ENCODE measurements at regions not wholly inside any gene's neighbourhood (a gene's known extent, or its start where the extent isn't known, plus 50 kb on each side); places are given as distances from the start of the nearest gene placed in this dataset.

DNA sequence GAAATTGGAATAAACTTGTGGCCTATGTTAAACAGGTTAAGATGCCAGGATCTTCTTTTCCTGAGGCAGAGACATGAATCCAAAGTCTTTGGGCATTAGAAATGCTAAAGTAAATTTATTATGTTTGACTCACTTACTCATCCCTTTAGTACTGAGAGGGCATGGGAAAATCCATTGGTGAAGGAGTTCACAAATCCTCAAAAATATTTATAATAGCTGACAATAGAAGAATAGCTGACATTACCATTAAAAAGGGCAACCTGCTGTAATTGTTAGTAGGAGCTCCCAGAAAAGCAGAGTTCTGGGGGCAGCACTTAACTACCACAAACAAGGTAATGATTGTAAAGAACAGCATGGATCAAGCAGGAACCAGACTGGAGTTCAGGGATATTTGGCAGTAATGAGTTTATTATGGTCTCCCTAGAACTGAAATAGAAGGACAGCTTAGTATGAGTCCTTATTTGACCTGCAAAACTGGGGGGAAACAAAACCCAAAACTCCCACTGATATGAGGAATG is 285.8 kb upstream of the KLHL1 start:
- Histone ChIP-seq H3K27ac (no peak overlapping the region), H3K4me1 (no peaks in the 10 kb centered on the region), H3K36me3 (no peaks in the 10 kb centered on the region), H3K4me3 (no peak overlapping the region), H3K27me3 (no peaks in the 10 kb centered on the region), H3K9me3 (no peaks in the 10 kb centered on the region)
- TF ChIP-seq, protein P1, sequence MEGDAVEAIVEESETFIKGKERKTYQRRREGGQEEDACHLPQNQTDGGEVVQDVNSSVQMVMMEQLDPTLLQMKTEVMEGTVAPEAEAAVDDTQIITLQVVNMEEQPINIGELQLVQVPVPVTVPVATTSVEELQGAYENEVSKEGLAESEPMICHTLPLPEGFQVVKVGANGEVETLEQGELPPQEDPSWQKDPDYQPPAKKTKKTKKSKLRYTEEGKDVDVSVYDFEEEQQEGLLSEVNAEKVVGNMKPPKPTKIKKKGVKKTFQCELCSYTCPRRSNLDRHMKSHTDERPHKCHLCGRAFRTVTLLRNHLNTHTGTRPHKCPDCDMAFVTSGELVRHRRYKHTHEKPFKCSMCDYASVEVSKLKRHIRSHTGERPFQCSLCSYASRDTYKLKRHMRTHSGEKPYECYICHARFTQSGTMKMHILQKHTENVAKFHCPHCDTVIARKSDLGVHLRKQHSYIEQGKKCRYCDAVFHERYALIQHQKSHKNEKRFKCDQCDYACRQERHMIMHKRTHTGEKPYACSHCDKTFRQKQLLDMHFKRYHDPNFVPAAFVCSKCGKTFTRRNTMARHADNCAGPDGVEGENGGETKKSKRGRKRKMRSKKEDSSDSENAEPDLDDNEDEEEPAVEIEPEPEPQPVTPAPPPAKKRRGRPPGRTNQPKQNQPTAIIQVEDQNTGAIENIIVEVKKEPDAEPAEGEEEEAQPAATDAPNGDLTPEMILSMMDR (IDR thresholded peaks at IDR 0.05), result no peak
- DNase-seq, result no peak
- no peak for ATAC-seq
- intact Hi-C loops (cut with DNase I), result no loop called here

GRCh38 chr13:70391678-70392077 is 283.4 kb upstream of the KLHL1 start:
- ATAC-seq (no peak), DNase-seq (no peak)
- Histone ChIP-seq H3K27ac (no peak overlapping the region), H3K27me3 (no peaks in the 10 kb centered on the region), H3K9me3 (no peaks in the 10 kb centered on the region), H3K4me3 (no peak overlapping the region), H3K36me3 (no peaks in the 10 kb centered on the region), H3K4me1 (no peaks in the 10 kb centered on the region)
- intact Hi-C loops (cut with DNase I), result no loop called here
- TF ChIP-seq, protein P1 (IDR thresholded peaks at IDR 0.05), result no peak

DNA sequence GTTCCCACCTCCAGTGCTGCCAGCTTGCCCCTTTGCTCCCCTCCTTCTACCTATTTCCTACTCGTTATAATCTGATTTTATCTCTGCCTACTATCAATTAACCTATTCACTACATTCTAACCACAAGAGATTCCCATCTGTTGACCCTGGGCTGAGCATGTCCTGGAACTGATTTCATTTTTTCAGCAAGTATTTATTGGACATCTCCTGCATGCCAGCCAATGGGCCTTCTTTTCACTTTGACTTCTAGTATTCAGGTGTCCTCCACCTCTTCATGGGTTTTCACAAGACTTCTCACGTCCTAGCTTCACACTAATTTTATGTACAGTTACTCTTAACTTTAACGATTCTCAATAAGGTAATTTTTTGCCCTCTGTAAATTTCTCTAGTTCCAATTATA is 282.7 kb upstream of the KLHL1 start:
- no peak overlapping the region for H3K4me3 ChIP-seq
- H3K27ac ChIP-seq, result no peak overlapping the region
- no peaks in the 10 kb centered on the region for H3K27me3 ChIP-seq
- TF ChIP-seq, protein P1 (IDR thresholded peaks at IDR 0.05), result no peak
- no peaks in the 10 kb centered on the region for H3K4me1 ChIP-seq
- intact Hi-C loops (cut with DNase I), result no loop called here
- H3K36me3 ChIP-seq, result no peaks in the 10 kb centered on the region
- H3K9me3 ChIP-seq, result no peaks in the 10 kb centered on the region
- ATAC-seq (no peak), DNase-seq (no peak)

DNA sequence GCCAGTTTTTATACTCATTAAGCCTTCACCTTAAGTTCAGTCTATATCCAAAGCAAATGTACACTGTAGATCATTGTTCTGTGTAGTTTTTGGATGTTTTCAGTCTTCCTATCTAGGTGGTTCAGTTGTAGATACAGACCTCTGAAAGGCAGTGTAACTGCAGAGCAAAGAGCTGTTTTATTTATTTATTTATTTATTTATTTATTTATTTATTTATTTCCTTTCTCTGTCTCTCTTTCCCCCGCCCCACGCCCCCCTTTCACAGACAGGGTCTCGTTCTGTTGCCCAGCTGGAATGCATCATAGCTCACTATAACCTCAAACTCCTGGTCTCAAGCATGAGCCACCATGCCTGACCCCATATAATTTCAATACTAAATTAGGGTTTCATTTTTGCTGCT is 281.8 kb upstream of the KLHL1 start:
- H3K4me1 ChIP-seq, result no peaks in the 10 kb centered on the region
- intact Hi-C loops (cut with DNase I), result no loop called here
- H3K27ac ChIP-seq, result no peak overlapping the region
- no peaks in the 10 kb centered on the region for H3K27me3 ChIP-seq
- TF ChIP-seq, protein P1 (IDR thresholded peaks at IDR 0.05), result no peak
- no peak for ATAC-seq
- no peak overlapping the region for H3K4me3 ChIP-seq
- no peaks in the 10 kb centered on the region for H3K9me3 ChIP-seq
- no peaks in the 10 kb centered on the region for H3K36me3 ChIP-seq
- no peak for DNase-seq

GRCh38 chr13:70388935-70389334 is 280.7 kb upstream of the KLHL1 start:
- no peaks in the 10 kb centered on the region for H3K27me3 ChIP-seq
- TF ChIP-seq, protein P1 (IDR thresholded peaks at IDR 0.05), result no peak
- H3K4me3 ChIP-seq, result no peak overlapping the region
- H3K27ac ChIP-seq, result no peak overlapping the region
- intact Hi-C loops (cut with DNase I), result no loop called here
- no peaks in the 10 kb centered on the region for H3K4me1 ChIP-seq
- ATAC-seq, result no peak
- H3K36me3 ChIP-seq, result no peaks in the 10 kb centered on the region
- DNase-seq, result no peak
- no peaks in the 10 kb centered on the region for H3K9me3 ChIP-seq

- H3K4me1 ChIP-seq, result no peaks in the 10 kb centered on the region
- no peak for DNase-seq
- H3K27ac ChIP-seq, result no peak overlapping the region
- no peaks in the 10 kb centered on the region for H3K27me3 ChIP-seq
- H3K4me3 ChIP-seq, result no peak overlapping the region
- ATAC-seq, result peak; percentile 16
- H3K9me3 ChIP-seq, result no peaks in the 10 kb centered on the region
- TF ChIP-seq, protein P1 (IDR thresholded peaks at IDR 0.05), result no peak
- intact Hi-C loops (cut with DNase I), result no loop called here
- no peaks in the 10 kb centered on the region for H3K36me3 ChIP-seq
Measured at GRCh38 chr13:70386919-70387318, 278.7 kb upstream of the KLHL1 start.

Data from upper lobe of right lung (tissue), 1 donor.